Peyer's patch (tissue), 4 donors: ENCODE measurements at regions not wholly inside any gene's neighbourhood (a gene's known extent, or its start where the extent isn't known, plus 50 kb on each side); places are given as distances from the start of the nearest gene placed in this dataset.

Source experiments
- POLR2A ChIP-seq, 2 donors: fragments of 450-650 bp; IDR thresholded peaks; one replicate each; pipeline ENCODE4 v1.5.1; 2017; ENCODE audit warnings: antibody characterized with exemption in 2 of 2, mild to moderate bottlenecking in 2 of 2, moderate library complexity in 2 of 2
- TF ChIP-seq, protein P1 (sequence below), 6 experiments: fragments of 450-650 bp in 4 of 6; fragments of 200-600 bp in 2 of 6; sonication (generic) in 1 of 6; IDR thresholded peaks; one replicate each; pipeline ENCODE4 v1.5.1; 2017 to 2019; ENCODE audit warnings: antibody characterized with exemption in 6 of 6, mild to moderate bottlenecking in 3 of 6, moderate library complexity in 1 of 6

DNA sequence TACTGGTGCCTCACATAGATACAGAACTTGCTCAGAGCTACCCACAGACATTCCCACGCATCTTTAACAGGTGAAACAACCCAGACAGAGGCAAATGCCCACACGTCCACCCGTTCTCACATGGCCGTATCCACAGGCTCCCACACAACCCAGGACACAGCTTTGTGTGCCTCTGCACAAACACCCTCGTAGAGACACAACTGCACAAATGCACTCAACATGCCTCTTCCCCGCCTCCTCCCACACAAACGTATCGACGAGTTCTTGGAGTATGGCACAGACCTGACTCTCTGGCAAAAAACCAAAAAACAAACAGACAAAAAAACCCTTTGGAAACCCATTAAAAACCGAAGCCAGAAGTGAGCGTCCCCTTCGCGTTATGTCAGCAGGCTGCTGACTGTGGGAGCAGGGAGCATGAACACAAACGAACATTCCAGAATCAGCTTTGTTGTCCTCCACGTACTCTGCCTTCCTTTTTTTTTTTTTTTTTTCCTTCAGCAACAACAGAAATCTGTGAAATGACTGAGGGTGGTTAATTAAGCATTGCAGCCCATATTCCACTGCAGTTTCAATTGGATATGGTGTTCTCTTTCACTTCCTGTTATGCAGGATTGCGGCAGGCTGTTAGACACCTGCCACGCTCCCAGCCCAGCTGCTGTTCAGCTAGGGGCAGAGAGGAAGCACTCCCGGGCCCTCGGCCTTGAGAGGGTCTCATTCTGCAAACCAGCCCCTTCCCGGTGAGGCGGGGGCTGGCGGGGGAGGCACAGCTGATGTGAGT, 313.7 kb downstream of the MAF start:
- TF ChIP-seq POLR2A (IDR thresholded peaks at IDR 0.05) = no peak
- TF ChIP-seq, protein P1, sequence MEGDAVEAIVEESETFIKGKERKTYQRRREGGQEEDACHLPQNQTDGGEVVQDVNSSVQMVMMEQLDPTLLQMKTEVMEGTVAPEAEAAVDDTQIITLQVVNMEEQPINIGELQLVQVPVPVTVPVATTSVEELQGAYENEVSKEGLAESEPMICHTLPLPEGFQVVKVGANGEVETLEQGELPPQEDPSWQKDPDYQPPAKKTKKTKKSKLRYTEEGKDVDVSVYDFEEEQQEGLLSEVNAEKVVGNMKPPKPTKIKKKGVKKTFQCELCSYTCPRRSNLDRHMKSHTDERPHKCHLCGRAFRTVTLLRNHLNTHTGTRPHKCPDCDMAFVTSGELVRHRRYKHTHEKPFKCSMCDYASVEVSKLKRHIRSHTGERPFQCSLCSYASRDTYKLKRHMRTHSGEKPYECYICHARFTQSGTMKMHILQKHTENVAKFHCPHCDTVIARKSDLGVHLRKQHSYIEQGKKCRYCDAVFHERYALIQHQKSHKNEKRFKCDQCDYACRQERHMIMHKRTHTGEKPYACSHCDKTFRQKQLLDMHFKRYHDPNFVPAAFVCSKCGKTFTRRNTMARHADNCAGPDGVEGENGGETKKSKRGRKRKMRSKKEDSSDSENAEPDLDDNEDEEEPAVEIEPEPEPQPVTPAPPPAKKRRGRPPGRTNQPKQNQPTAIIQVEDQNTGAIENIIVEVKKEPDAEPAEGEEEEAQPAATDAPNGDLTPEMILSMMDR (IDR thresholded peaks at IDR 0.05) = no peak
